H1 (cell line): ENCODE measurements at regions not wholly inside any gene's neighbourhood (a gene's known extent, or its start where the extent isn't known, plus 50 kb on each side); places are given as distances from the start of the nearest gene placed in this dataset.

Experiments
- CTCF ChIA-PET: fragments of 300-600 bp; sonication (Branson Sonifier 250); formaldehyde crosslinking; loops from one replicate; lab custom pipeline; 2021; ENCODE audit not compliant: partially characterized antibody; lab: Charles Lee
- POLR2A ChIA-PET: fragments of 300-600 bp; sonication (Branson Sonifier 250); formaldehyde crosslinking; loops from one replicate; lab custom pipeline; 2021; ENCODE audit warnings: inconsistent platforms; ENCODE audit not compliant: partially characterized antibody; lab: Charles Lee
- DNase-seq, 2 experiments: peaks; one replicate each; pipeline versions ENCODE4 v3.0.0 to v3.0.0-alpha.2; 2010 to 2022; ENCODE audit warnings: low spot score in 2 of 2, low read depth in 1 of 2, mixed read lengths in 1 of 2
- FAIRE-seq: peaks from 2 replicates; lab custom pipeline; 2011; peaks lifted over from hg19 to GRCh38; lab: Jason Lieb, UNC
- H2AFZ ChIP-seq: 2 replicates; pipeline ENCODE4 v1.8.1; 2012; ENCODE audit warnings: low read length, inconsistent platforms
- H2AK5ac ChIP-seq: 2 replicates; pipeline ENCODE4 v1.6.1; 2013; ENCODE audit warnings: low read depth, low read length
- H2BK120ac ChIP-seq: replicated peaks from 2 replicates; pipeline ENCODE3; 2013; ENCODE audit warnings: low read depth, low read length, inconsistent platforms
- H2BK12ac ChIP-seq: 2 replicates; pipeline ENCODE4 v1.6.1; 2013; ENCODE audit warnings: low read depth, low read length
- H2BK15ac ChIP-seq: 2 replicates; pipeline ENCODE4 v1.6.1; 2013; ENCODE audit warnings: low read length
- H2BK20ac ChIP-seq: 2 replicates; pipeline ENCODE4 v1.6.1; 2013; ENCODE audit warnings: low read length
- H2BK5ac ChIP-seq: 2 replicates; pipeline ENCODE4 v1.6.1; 2013; ENCODE audit warnings: low read depth, low read length
- H3K14ac ChIP-seq: 2 replicates; pipeline ENCODE4 v1.6.1; 2013; ENCODE audit warnings: inconsistent platforms; ENCODE audit not compliant: insufficient read length
- H3K18ac ChIP-seq: 2 replicates; pipeline ENCODE4 v1.6.1; 2013; ENCODE audit warnings: low read length; ENCODE audit errors: extremely low read depth
- H3K23ac ChIP-seq: 2 replicates; pipeline ENCODE4 v1.6.1; 2013; ENCODE audit warnings: inconsistent platforms; ENCODE audit not compliant: insufficient read length
- H3K23me2 ChIP-seq: 2 replicates; pipeline ENCODE4 v1.6.1; 2013; ENCODE audit warnings: low read depth, low read length
- H3K27ac ChIP-seq: 2 replicates; pipeline ENCODE4 v1.6.1; 2011; ENCODE audit warnings: low read depth, low read length, inconsistent platforms
- H3K27me3 ChIP-seq, 4 experiments: replicated peaks in 1 of 4; 1 replicate in 1 of 4; 2 replicates in 3 of 4; pipeline versions ENCODE4 v1.6.1 to v1.8.1; 2011 to 2013; ENCODE audit warnings: low read length in 3 of 4, mild to moderate bottlenecking in 3 of 4, inconsistent platforms in 2 of 4, mixed read lengths in 2 of 4, moderate library complexity in 1 of 4; ENCODE audit not compliant: control insufficient read depth in 3 of 4, insufficient read depth in 3 of 4; ENCODE audit errors: extremely low read depth in 1 of 4
- H3K36me3 ChIP-seq, 4 experiments: 2 replicates each; pipeline versions ENCODE4 v1.6.1 to v1.8.1; 2011 to 2013; ENCODE audit warnings: mild to moderate bottlenecking in 4 of 4, low read length in 3 of 4, moderate library complexity in 2 of 4, control low read depth in 1 of 4, inconsistent platforms in 1 of 4; ENCODE audit not compliant: insufficient read depth in 4 of 4, control insufficient read depth in 2 of 4
- H3K4ac ChIP-seq: replicated peaks from 2 replicates; pipeline ENCODE3; 2013; ENCODE audit warnings: low read length, low read depth, mixed read lengths, inconsistent platforms; ENCODE audit not compliant: insufficient read length
- H3K4me1 ChIP-seq, 4 experiments: replicated peaks in 1 of 4; 1 replicate in 1 of 4; 2 replicates in 3 of 4; pipeline versions ENCODE4 v1.6.1 to v1.8.1; 2011 to 2013; ENCODE audit warnings: low read length in 3 of 4, inconsistent platforms in 2 of 4, mixed read lengths in 1 of 4; ENCODE audit not compliant: insufficient read depth in 4 of 4, control insufficient read depth in 3 of 4
- H3K4me2 ChIP-seq, 2 experiments: 2 replicates each; pipeline versions ENCODE4 v1.6.1 to v1.8.1; 2011 to 2013; ENCODE audit warnings: low read depth in 2 of 2, low read length in 2 of 2, control low read depth in 1 of 2, inconsistent platforms in 1 of 2, mild to moderate bottlenecking in 1 of 2; ENCODE audit not compliant: insufficient read depth in 1 of 2
- H3K4me3 ChIP-seq, 4 experiments: fragments of 200-600, 300-600 bp in 1 of 4; sonication (generic), shearing (Covaris generic), sonication (Bioruptor Twin) in 1 of 4; 2 replicates each; pipeline versions ENCODE4 v1.5.1 to v1.8.1; 2011 to 2016; ENCODE audit warnings: low read length in 4 of 4, low read depth in 3 of 4, control low read depth in 2 of 4, inconsistent platforms in 2 of 4, mild to moderate bottlenecking in 2 of 4, mixed read lengths in 1 of 4, moderate library complexity in 1 of 4; ENCODE audit not compliant: insufficient read depth in 2 of 4; ENCODE audit errors: extremely low read depth in 1 of 4
- H3K56ac ChIP-seq: replicated peaks from 2 replicates; pipeline ENCODE3; 2013; ENCODE audit warnings: low read depth, mild to moderate bottlenecking, mixed read lengths, low read length, inconsistent platforms; ENCODE audit not compliant: insufficient read length
- H3K79me1 ChIP-seq: 2 replicates; pipeline ENCODE4 v1.6.1; 2013; ENCODE audit warnings: low read depth, low read length, control low read depth
- H3K79me2 ChIP-seq, 2 experiments: 2 replicates each; pipeline versions ENCODE4 v1.6.1 to v1.8.1; 2012 to 2013; ENCODE audit warnings: low read length in 2 of 2, mild to moderate bottlenecking in 2 of 2, inconsistent platforms in 1 of 2; ENCODE audit not compliant: insufficient read depth in 2 of 2, control insufficient read depth in 1 of 2
- H3K9ac ChIP-seq, 4 experiments: replicated peaks in 1 of 4; 1 replicate in 1 of 4; 2 replicates in 3 of 4; pipeline versions ENCODE4 v1.6.1 to v1.8.1; 2011 to 2013; ENCODE audit warnings: low read depth in 3 of 4, low read length in 3 of 4, control low read depth in 2 of 4, mild to moderate bottlenecking in 2 of 4, moderate library complexity in 2 of 4, inconsistent platforms in 1 of 4; ENCODE audit errors: extremely low read depth in 1 of 4
- H3K9me3 ChIP-seq, 2 experiments: 2 replicates each; pipeline versions ENCODE4 v1.6.1 to v1.8.1; 2012 to 2013; ENCODE audit warnings: mild to moderate bottlenecking in 2 of 2, moderate library complexity in 2 of 2, control low read depth in 1 of 2, inconsistent platforms in 1 of 2, low read depth in 1 of 2, low read length in 1 of 2, mixed read lengths in 1 of 2; ENCODE audit not compliant: insufficient read depth in 2 of 2
- H4K20me1 ChIP-seq, 2 experiments: replicated peaks in 1 of 2; 2 replicates each; pipeline versions ENCODE3 to v1.8.1; 2011 to 2013; ENCODE audit warnings: inconsistent platforms in 2 of 2, low read length in 2 of 2, mild to moderate bottlenecking in 1 of 2; ENCODE audit not compliant: insufficient read depth in 2 of 2, control insufficient read depth in 1 of 2
- H4K5ac ChIP-seq: 2 replicates; pipeline ENCODE4 v1.6.1; 2013; ENCODE audit warnings: low read length, low read depth, mixed read lengths, inconsistent platforms; ENCODE audit not compliant: insufficient read length
- H4K8ac ChIP-seq: 2 replicates; pipeline ENCODE4 v1.8.0; 2013; ENCODE audit warnings: mild to moderate bottlenecking, moderate library complexity, low read length, inconsistent platforms; ENCODE audit not compliant: insufficient read depth; ENCODE audit errors: extremely low read depth
- H4K91ac ChIP-seq: replicated peaks from 2 replicates; pipeline ENCODE3; 2013; ENCODE audit warnings: low read length, mixed read lengths, inconsistent platforms; ENCODE audit not compliant: insufficient read length
- ASH2L ChIP-seq: fragments of 200-600, 300-600 bp; sonication (generic); IDR thresholded peaks from one replicate; pipeline ENCODE4 v1.7.1; 2017; ENCODE audit warnings: low read length
- CHD2 ChIP-seq: IDR thresholded peaks from 2 replicates; pipeline ENCODE4 v1.6.1; 2012; ENCODE audit warnings: low read length, improper control_type of control experiment
- CTBP2 ChIP-seq: IDR thresholded peaks from 2 replicates; pipeline ENCODE4 v1.7.0; 2011; ENCODE audit warnings: borderline replicate concordance, mild to moderate bottlenecking, moderate library complexity, mixed read lengths, low read length; ENCODE audit not compliant: insufficient read depth, insufficient read length
- FOSL1 ChIP-seq: IDR thresholded peaks from 2 replicates; pipeline ENCODE4 v1.6.1; 2011; ENCODE audit warnings: mild to moderate bottlenecking, low read depth, low read length, moderate library complexity; ENCODE audit not compliant: insufficient read depth
- NRF1 ChIP-seq: IDR thresholded peaks from 2 replicates; pipeline ENCODE4 v1.6.1; 2011; ENCODE audit warnings: mild to moderate bottlenecking, low read depth, low read length, improper control_type of control experiment
- SP1 ChIP-seq: IDR thresholded peaks from 2 replicates; pipeline ENCODE4 v1.6.1; 2011; ENCODE audit warnings: low read depth, low read length
- WGBS, 2 experiments: shearing (Covaris generic) in 1 of 2; methylation state at CpG; one replicate each; pipeline versions ENCODE4 v1.1.6 to v1.1.7; 2013 to 2015; ENCODE audit warnings: low lambda C conversion rate in 2 of 2, mixed read lengths in 2 of 2, inconsistent platforms in 1 of 2, low coverage in 1 of 2, missing lambda C conversion rate in 1 of 2; ENCODE audit not compliant: insufficient replicate concordance in 2 of 2, insufficient coverage in 1 of 2, insufficient read length in 1 of 2; ENCODE audit errors: extremely low coverage in 1 of 2, missing lambda C conversion rate in 1 of 2; 5-methylcytosine and 5-hydroxymethylcytosine counted together
- TF ChIP-seq, protein P1 (sequence below): IDR thresholded peaks from 2 replicates; pipeline ENCODE4 v1.6.1; 2011; ENCODE audit warnings: low read length, improper control_type of control experiment

DNA sequence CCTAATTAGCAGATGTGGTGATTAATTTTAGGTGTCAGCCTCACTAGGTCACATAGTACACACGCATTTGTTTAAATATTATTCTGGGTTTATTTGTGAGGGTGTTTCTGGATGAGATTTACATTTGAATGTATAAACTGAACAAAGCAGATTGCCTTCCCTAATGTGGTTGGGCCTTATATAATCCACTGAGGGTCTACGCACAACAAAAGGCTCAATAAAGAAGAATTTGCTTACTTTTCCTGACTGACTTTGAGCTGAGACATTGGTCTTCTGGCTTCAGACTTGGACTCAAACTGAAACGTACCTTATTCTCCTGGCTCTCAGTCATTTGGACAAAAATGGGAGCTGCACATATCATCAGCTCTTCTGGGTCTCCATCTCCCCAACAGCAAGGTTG, 1132.3 kb upstream of the FLRT2 start:
- no peak overlapping the region for H3K18ac ChIP-seq
- no peak overlapping the region for H3K14ac ChIP-seq
- no peaks in the 10 kb centered on the region for H4K20me1 ChIP-seq
- H2AK5ac ChIP-seq: no peak overlapping the region
- ChIA-PET CTCF (interaction anchor here (0.5 kb wide), 1 partner anchor 884 kb away, joined by 3 read pairs; no protein-coding TSS in a partner anchor), POLR2A (no interaction called here)
- peak overlapping the region in 1 of 4 experiments; percentile 34; a peak in 1 of 7 replicates for H3K9ac ChIP-seq
- H3K27me3 ChIP-seq: no peaks in the 10 kb centered on the region
- TF ChIP-seq NRF1: no peak
- no peak for TF ChIP-seq CTBP2
- no peak for TF ChIP-seq FOSL1
- TF ChIP-seq ASH2L: no peak
- TF ChIP-seq SP1: no peak
- TF ChIP-seq, protein P1, sequence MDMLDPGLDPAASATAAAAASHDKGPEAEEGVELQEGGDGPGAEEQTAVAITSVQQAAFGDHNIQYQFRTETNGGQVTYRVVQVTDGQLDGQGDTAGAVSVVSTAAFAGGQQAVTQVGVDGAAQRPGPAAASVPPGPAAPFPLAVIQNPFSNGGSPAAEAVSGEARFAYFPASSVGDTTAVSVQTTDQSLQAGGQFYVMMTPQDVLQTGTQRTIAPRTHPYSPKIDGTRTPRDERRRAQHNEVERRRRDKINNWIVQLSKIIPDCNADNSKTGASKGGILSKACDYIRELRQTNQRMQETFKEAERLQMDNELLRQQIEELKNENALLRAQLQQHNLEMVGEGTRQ: no peak
- no peak for TF ChIP-seq CHD2
- H2BK20ac ChIP-seq: no peak overlapping the region
- peaks cover 0 to 8% of the 10 kb centered on the region in 2 experiments; a peak in 1 of 4 replicates for H3K9me3 ChIP-seq
- no peak overlapping the region for H2BK15ac ChIP-seq
- no peaks in the 10 kb centered on the region for H3K4me1 ChIP-seq
- DNase-seq (no peak), FAIRE-seq (no peak)
- no peak overlapping the region for H2BK5ac ChIP-seq
- no peaks in the 10 kb centered on the region for H3K79me2 ChIP-seq
- H3K4me3 ChIP-seq: no peak overlapping the region
- no peak overlapping the region for H4K91ac ChIP-seq
- no peak overlapping the region for H3K23ac ChIP-seq
- no peaks in the 10 kb centered on the region for H3K23me2 ChIP-seq
- no peak overlapping the region for H3K4me2 ChIP-seq
- peak overlapping the region; percentile 66; the same call in 1 of the 2 replicates for H2AFZ ChIP-seq
- no peak overlapping the region for H2BK12ac ChIP-seq
- H2BK120ac ChIP-seq: no peak overlapping the region
- WGBS, 2 experiments: 90% methylated on average over 3 of the region's 3 CpGs; no CpG with 5 or more reads in 1 of the 2 experiments
- no peak overlapping the region for H3K56ac ChIP-seq
- H3K27ac ChIP-seq: no peak overlapping the region
- no peaks in the 10 kb centered on the region; a peak in 1 of 8 replicates for H3K36me3 ChIP-seq
- H4K5ac ChIP-seq: no peak overlapping the region
- H3K79me1 ChIP-seq: no peaks in the 10 kb centered on the region
- H4K8ac ChIP-seq: no peak overlapping the region
- no peak overlapping the region for H3K4ac ChIP-seq
